GM12875 (cell line): ENCODE measurements at regions not wholly inside any gene's neighbourhood (a gene's known extent, or its start where the extent isn't known, plus 50 kb on each side); places are given as distances from the start of the nearest gene placed in this dataset.
"Not testable (repeated sequence)": the region's sequence is repeated elsewhere in the genome, so short reads cannot be mapped to it uniquely, and the experiment has no call there.

Source experiments
- H3K4me3 ChIP-seq: one replicate; pipeline ENCODE4 v1.5.1; 2011; ENCODE audit warnings: low read depth, low read length, control low read depth
- TF ChIP-seq, protein P1 (sequence below): IDR thresholded peaks from 2 replicates; pipeline ENCODE4 v1.5.1; 2011; ENCODE audit warnings: low read depth, mild to moderate bottlenecking, control low read depth, inconsistent platforms, low read length, moderate library complexity, borderline replicate concordance; ENCODE audit not compliant: insufficient read depth

DNA sequence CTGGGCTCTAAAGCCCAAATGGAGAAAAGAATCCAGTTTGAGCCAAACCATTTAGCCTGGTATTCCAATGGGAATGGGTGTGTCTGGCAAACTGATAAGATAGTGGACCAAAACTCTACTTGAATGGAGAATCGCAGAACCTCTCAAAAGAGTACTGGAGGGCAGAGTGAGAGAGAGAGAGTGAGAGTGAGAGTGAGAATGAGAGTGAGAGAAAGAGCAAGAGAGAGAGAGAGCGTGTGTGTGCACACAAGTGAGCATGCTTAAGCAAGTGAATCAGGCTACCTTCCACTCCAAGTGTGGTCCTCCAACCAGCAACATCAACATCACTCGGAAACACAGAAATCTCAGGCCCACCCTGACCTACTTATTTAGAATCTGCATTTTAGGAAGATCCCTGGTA is 58.8 kb downstream of the UQCRFS1 start:
- TF ChIP-seq, protein P1, sequence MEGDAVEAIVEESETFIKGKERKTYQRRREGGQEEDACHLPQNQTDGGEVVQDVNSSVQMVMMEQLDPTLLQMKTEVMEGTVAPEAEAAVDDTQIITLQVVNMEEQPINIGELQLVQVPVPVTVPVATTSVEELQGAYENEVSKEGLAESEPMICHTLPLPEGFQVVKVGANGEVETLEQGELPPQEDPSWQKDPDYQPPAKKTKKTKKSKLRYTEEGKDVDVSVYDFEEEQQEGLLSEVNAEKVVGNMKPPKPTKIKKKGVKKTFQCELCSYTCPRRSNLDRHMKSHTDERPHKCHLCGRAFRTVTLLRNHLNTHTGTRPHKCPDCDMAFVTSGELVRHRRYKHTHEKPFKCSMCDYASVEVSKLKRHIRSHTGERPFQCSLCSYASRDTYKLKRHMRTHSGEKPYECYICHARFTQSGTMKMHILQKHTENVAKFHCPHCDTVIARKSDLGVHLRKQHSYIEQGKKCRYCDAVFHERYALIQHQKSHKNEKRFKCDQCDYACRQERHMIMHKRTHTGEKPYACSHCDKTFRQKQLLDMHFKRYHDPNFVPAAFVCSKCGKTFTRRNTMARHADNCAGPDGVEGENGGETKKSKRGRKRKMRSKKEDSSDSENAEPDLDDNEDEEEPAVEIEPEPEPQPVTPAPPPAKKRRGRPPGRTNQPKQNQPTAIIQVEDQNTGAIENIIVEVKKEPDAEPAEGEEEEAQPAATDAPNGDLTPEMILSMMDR: no peak
- no peak overlapping the region for H3K4me3 ChIP-seq

DNA sequence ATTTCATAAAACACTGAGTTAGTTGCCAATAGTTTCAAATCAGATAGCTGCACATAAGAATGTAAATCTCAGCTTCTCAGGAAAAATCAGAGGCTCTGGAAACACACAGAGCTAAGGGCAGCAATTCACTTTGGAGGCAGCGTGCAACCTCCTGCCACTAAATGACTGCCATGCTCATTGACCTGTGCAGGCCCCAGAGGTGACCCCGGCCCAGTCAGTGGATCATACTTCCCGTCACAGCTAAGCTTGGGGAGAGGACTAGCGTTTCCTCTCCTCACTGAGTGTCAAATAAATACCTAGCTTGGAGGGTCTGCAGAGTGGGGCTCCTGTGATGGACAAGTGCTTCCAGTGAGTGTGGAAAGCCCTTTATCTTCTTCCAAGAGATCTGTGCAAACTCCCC is 67.2 kb downstream of the UQCRFS1 start:
- TF ChIP-seq, protein P1: no peak
- no peak overlapping the region for H3K4me3 ChIP-seq

DNA sequence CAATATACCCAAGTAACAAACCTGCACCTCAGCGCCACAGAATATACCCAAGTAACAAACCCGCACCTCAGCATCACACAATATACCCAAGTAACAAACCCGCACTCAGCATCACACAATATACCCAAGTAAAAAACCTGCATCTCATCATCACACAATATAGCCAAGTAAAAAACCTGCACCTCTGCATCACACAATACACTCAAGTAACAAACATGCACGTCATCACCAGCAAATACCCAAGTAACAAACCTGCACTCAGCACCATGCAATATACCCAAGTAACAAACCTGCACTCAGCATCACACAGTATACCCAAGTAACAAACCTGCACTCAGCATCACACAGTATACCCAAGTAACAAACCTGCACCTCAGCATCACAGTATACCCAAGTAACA is 69.8 kb downstream of the UQCRFS1 start:
- TF ChIP-seq, protein P1: no peak
- H3K4me3 ChIP-seq: no peak overlapping the region

DNA sequence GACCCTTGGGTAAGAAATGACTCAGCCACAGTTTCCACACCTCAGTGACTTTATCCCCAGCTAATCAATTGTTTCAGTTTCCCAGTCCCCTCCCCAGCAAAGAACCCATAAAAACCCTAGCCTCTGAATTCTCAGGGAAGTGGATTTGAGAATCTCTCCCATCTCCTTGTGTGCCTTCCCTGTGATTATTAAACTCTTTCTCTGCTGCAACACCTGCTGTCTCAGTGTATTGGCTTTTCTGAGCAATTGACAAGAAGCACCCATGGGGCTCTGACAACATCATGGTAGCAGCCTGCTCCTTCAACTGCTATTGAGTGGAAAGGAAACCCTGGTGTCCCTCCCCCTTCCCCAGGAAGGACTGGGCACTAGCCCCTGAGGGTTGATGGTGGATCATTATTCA is 73.7 kb downstream of the UQCRFS1 start:
- H3K4me3 ChIP-seq: no peak overlapping the region
- TF ChIP-seq, protein P1: no peak

DNA sequence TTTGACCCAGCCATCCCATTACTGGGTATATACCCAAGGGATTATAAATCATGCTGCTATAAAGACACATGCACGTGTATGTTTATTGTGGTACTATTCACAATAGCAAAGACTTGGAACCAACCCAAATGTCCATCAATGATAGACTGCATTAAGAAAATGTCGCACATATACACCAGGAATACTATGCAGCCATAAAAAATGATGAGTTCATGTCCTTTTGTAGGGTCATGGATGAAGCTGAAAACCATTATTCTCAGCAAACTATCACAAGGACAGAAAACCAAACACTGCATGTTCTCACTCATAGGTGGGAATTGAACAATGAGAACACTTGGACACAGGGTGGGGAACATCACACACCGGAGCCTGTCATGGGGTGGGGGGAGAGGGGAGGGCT is 74.7 kb downstream of the UQCRFS1 start:
- not testable (repeated sequence) for H3K4me3 ChIP-seq

DNA sequence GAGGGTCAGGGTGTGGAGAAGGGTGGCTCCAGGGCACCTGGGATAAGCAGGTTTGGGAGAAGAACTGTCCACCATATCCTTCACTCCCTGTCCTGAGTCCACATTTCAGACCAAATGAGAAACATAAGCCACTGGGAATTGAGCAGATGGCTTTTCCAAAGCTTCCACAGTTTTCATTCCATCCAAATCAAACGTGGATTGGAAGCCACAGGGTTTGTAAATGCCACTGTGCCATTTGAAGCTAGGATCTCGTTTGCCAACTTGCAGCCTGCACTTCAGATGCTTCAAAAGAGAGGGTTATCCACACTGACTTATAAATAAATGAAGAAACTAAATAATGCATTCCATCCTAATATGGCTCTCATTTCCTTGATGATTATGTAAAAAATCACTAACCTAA is 81.5 kb downstream of the UQCRFS1 start:
- H3K4me3 ChIP-seq: no peak overlapping the region
- TF ChIP-seq, protein P1: no peak

DNA sequence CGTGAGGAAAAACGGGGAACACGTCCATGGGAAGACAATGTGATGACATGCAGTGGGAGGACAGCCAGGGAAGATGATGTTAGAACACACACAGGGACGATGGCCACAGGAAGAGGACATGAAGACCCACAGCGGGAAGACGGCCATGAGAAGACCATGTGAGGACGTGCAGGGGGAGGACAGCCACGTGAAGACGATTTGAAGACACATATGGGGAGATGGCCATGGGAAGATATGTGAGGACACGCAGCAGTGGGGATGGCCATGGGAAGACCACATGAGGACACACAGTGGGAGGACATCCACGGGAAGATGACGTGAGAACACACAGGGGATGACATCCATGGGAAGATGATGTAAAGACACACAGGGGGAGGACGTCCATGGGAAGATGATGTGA is 83.8 kb downstream of the UQCRFS1 start:
- no peak overlapping the region for H3K4me3 ChIP-seq
- TF ChIP-seq, protein P1: no peak

DNA sequence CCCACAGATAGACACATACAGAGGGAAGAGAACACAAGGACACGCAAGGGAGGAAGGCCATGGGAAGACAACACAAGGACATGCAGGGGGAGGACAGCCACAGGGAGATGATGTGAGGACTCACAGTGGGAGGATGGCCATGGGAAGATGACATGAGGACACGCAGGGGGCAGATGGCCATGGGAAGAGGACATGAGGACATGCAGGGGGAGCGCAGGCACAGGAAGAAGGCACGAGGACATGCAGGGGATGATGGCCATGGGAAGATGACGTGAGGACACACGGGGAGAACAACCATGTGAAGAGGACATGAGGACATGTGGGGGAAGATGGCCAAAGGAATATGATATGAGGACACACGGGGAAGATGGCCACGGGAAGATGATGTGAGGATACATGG is 84.7 kb downstream of the UQCRFS1 start:
- H3K4me3 ChIP-seq: no peak overlapping the region
- TF ChIP-seq, protein P1: no peak
